PC-9 (cell line): ENCODE measurements at regions not wholly inside any gene's neighbourhood (a gene's known extent, or its start where the extent isn't known, plus 50 kb on each side); places are given as distances from the start of the nearest gene placed in this dataset.

Experiments used
- BruUV-seq: library from RNA; stranded (reverse); fragments of 400-500 nt; replicated peaks from 2 replicates; lab custom pipeline; 2021; lab: Mats Ljungman, UMichigan
- CTCF ChIA-PET: fragments of 300-600 bp; sonication (Branson Sonifier 250); formaldehyde crosslinking; loops from one replicate; lab custom pipeline; 2022; ENCODE audit warnings: antibody characterized with exemption; lab: Charles Lee
- POLR2A ChIA-PET: fragments of 300-600 bp; sonication (Branson Sonifier 250); formaldehyde crosslinking; loops from one replicate; lab custom pipeline; 2022; ENCODE audit warnings: antibody characterized with exemption; ENCODE audit not compliant: unreplicated experiment; lab: Charles Lee
- DNase-seq, 2 experiments: peaks; one replicate each; pipeline versions ENCODE4 v3.0.0 to v3.0.0-alpha.2; 2015 to 2022; ENCODE audit warnings: mixed read lengths in 1 of 2
- H2AFZ ChIP-seq: fragments of 200-600 bp; sonication (generic); 2 replicates; pipeline ENCODE4 v1.8.1; 2017; ENCODE audit warnings: antibody characterized with exemption
- H3F3A ChIP-seq: fragments of 200-600 bp; sonication (generic); 2 replicates; pipeline ENCODE4 v1.8.1; 2017; ENCODE audit warnings: antibody characterized with exemption, mild to moderate bottlenecking, low read depth; ENCODE audit not compliant: insufficient read depth
- H3K27ac ChIP-seq: fragments of 200-600 bp; sonication (generic); 2 replicates; pipeline ENCODE4 v1.6.1; 2016; ENCODE audit warnings: mixed run types
- H3K27me3 ChIP-seq: fragments of 200-600 bp; sonication (generic); 2 replicates; pipeline ENCODE4 v1.6.1; 2016; ENCODE audit warnings: low read depth, mixed run types; ENCODE audit not compliant: insufficient read depth
- H3K36me3 ChIP-seq: fragments of 200-600 bp; sonication (generic); 2 replicates; pipeline ENCODE4 v1.6.1; 2016; ENCODE audit warnings: low read depth, mixed run types
- H3K4me1 ChIP-seq: fragments of 200-600 bp; sonication (generic); replicated peaks from 2 replicates; pipeline ENCODE4 v1.6.1; 2016; ENCODE audit warnings: mixed run types; ENCODE audit not compliant: insufficient read depth
- H3K4me2 ChIP-seq: fragments of 200-600 bp; sonication (generic); 2 replicates; pipeline ENCODE4 v1.6.1; 2017; ENCODE audit warnings: mixed run types
- H3K4me3 ChIP-seq: fragments of 200-600 bp; sonication (generic); 2 replicates; pipeline ENCODE4 v1.6.1; 2016; ENCODE audit warnings: mixed run types
- H3K79me2 ChIP-seq: fragments of 200-600 bp; sonication (generic); 2 replicates; pipeline ENCODE4 v1.6.1; 2017; ENCODE audit warnings: low read depth, mixed run types
- H3K9me2 ChIP-seq: fragments of 200-600 bp; sonication (generic); 2 replicates; pipeline ENCODE4 v1.8.1; 2017; ENCODE audit warnings: mild to moderate bottlenecking; ENCODE audit not compliant: insufficient read depth
- H3K9me3 ChIP-seq: fragments of 200-600 bp; sonication (generic); 2 replicates; pipeline ENCODE4 v1.8.1; 2016; ENCODE audit warnings: low read depth; ENCODE audit not compliant: insufficient read depth
- H4K20me1 ChIP-seq: fragments of 200-600 bp; sonication (generic); 2 replicates; pipeline ENCODE4 v1.8.1; 2017; ENCODE audit not compliant: insufficient read depth
- EZH2 ChIP-seq: fragments of 200-600 bp; sonication (generic); IDR thresholded peaks from 2 replicates; pipeline ENCODE4 v1.8.0; 2017; ENCODE audit warnings: antibody characterized with exemption, low read depth
- intact Hi-C: fragments of 100-400 bp; cut with micrococcal nuclease; formaldehyde crosslinking; loops from one replicate; pipeline ENCODE4 v1.10.0; 2022; ENCODE audit not compliant: unreplicated experiment
- TF ChIP-seq, protein P1 (sequence below): fragments of 200-600 bp; sonication (generic); conservative IDR thresholded peaks from 2 replicates; pipeline ENCODE4 v1.6.1; 2017; ENCODE audit warnings: mixed run types, antibody characterized with exemption, mild to moderate bottlenecking, moderate library complexity

GRCh38 chr10:64275774-64276173, 754.6 kb downstream of the REEP3 start:
- ChIA-PET POLR2A (no interaction called here), CTCF (no interaction called here)
- TF ChIP-seq EZH2 = no peak
- TF ChIP-seq, protein P1, sequence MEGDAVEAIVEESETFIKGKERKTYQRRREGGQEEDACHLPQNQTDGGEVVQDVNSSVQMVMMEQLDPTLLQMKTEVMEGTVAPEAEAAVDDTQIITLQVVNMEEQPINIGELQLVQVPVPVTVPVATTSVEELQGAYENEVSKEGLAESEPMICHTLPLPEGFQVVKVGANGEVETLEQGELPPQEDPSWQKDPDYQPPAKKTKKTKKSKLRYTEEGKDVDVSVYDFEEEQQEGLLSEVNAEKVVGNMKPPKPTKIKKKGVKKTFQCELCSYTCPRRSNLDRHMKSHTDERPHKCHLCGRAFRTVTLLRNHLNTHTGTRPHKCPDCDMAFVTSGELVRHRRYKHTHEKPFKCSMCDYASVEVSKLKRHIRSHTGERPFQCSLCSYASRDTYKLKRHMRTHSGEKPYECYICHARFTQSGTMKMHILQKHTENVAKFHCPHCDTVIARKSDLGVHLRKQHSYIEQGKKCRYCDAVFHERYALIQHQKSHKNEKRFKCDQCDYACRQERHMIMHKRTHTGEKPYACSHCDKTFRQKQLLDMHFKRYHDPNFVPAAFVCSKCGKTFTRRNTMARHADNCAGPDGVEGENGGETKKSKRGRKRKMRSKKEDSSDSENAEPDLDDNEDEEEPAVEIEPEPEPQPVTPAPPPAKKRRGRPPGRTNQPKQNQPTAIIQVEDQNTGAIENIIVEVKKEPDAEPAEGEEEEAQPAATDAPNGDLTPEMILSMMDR = no peak
- Histone ChIP-seq H4K20me1 (no peaks in the 10 kb centered on the region), H3K4me2 (no peak overlapping the region), H2AFZ (no peak overlapping the region), H3K9me2 (no peaks in the 10 kb centered on the region), H3F3A (no peaks in the 10 kb centered on the region), H3K4me1 (no peaks in the 10 kb centered on the region), H3K36me3 (no peaks in the 10 kb centered on the region), H3K27me3 (no peaks in the 10 kb centered on the region), H3K9me3 (no peaks in the 10 kb centered on the region), H3K79me2 (no peaks in the 10 kb centered on the region), H3K27ac (no peak overlapping the region), H3K4me3 (no peak overlapping the region)
- no TSS peak for BruUV-seq
- intact Hi-C loops = no loop called here
- DNase-seq = no peak

- ChIA-PET POLR2A (no interaction called here), CTCF (no interaction called here)
- Histone ChIP-seq H3K36me3 (no peaks in the 10 kb centered on the region), H4K20me1 (no peaks in the 10 kb centered on the region), H3K9me3 (no peaks in the 10 kb centered on the region), H3K4me2 (no peak overlapping the region), H2AFZ (no peak overlapping the region), H3K27me3 (no peaks in the 10 kb centered on the region), H3K9me2 (no peaks in the 10 kb centered on the region), H3K79me2 (no peaks in the 10 kb centered on the region), H3K27ac (no peak overlapping the region), H3K4me1 (no peaks in the 10 kb centered on the region), H3K4me3 (no peak overlapping the region), H3F3A (no peaks in the 10 kb centered on the region)
- no peak for TF ChIP-seq EZH2
- TF ChIP-seq, protein P1 = no peak
- no peak for DNase-seq
- intact Hi-C loops = no loop called here
- BruUV-seq = no TSS peak
These were observed 756.3 kb downstream of the REEP3 start for GRCh38 chr10:64277536-64277935.

DNA sequence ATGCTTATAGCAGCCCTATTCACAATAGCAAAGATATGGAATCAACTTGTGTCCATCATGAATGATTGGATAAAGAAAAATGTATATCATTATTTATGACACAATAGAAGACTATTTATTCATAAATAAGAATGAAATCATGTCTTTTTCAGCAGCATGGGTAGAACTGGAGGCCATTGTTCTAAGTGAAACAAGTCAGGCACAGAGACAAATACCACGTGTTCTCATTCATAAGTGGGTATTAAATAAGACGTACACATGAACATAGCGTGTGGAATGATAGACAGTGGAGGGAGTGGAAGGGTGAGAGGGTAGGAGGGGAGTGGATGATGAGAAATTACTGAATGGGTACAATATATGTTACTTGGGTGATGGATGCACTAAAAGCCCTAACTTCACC, 762.4 kb downstream of the REEP3 start:
- intact Hi-C loops = no loop called here
- POLR2A ChIA-PET = no interaction called here
- no peaks in the 10 kb centered on the region for H4K20me1 ChIP-seq
- H3F3A ChIP-seq = no peaks in the 10 kb centered on the region
- no peaks in the 10 kb centered on the region for H3K79me2 ChIP-seq
- H3K4me2 ChIP-seq = no peak overlapping the region
- CTCF ChIA-PET = no interaction called here
- no peak overlapping the region for H2AFZ ChIP-seq
- H3K36me3 ChIP-seq = no peaks in the 10 kb centered on the region
- TF ChIP-seq EZH2 = no peak
- TF ChIP-seq, protein P1 = no peak
- H3K4me1 ChIP-seq = no peaks in the 10 kb centered on the region
- no peak for DNase-seq
- no peak overlapping the region for H3K27ac ChIP-seq
- H3K4me3 ChIP-seq = no peak overlapping the region
- no peaks in the 10 kb centered on the region for H3K27me3 ChIP-seq
- H3K9me3 ChIP-seq = no peaks in the 10 kb centered on the region
- no peaks in the 10 kb centered on the region for H3K9me2 ChIP-seq
- no TSS peak for BruUV-seq
